Stimulated activated CD8-positive, alpha-beta memory T cell treated with anti-CD3 and anti-CD28 coated beads, Interleukin-12 subunit alpha, Interleukin-12 subunit beta, amount 100 ng/mL, for 24 hours (primary cell): ENCODE measurements at regions not wholly inside any gene's neighbourhood (a gene's known extent, or its start where the extent isn't known, plus 50 kb on each side); places are given as distances from the start of the nearest gene placed in this dataset.

Experiments
- DNase-seq: peaks from one replicate; pipeline ENCODE4 v3.0.0-alpha.2; 2020; ENCODE audit errors: extremely low read depth

- DNase-seq, result no peak
Measured at GRCh38 chr6:6704103-6705060, 115.9 kb downstream of the LY86 start.

- DNase-seq, result no peak
Measured at GRCh38 chr6:6705061-6705425, 116.5 kb downstream of the LY86 start.

DNA sequence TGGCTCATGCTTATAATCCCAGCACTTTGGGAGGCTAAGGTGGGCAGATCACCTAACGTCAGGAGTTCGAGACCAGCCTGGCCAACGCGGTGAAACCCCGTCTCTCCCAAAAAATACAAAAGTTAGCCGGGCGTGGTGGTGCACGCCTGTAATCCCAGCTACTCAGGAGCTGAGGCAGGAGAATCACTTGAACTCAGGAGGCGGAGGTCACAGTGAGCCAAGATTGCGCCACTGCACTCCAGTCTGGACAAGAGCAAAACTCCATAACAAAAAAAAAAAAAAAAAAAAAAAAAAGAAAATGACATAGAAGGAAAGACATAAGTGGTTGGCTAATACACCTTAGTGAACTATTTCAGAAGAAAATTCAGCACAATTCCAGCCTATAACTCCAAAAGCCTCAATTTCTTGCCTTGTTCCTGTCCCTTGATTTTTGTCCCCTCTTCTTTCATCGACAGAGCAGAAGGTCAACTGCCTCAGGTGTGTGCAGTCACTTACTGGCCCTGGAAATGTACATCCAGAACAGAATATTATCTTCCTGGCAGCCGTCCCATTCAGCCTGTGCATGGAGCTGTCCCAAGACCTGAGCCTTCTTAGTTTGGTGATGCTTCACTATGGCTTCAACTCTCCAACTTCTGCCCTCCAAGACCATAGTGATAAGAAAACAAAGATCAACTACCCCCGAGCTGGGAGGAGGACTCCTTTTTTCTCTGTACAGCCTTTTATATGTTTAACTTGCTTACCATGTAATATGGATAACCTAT is 117.6 kb downstream of the LY86 start:
- no peak for DNase-seq

- DNase-seq, result no peak
Measured at GRCh38 chr6:6707143-6707542, 118.6 kb downstream of the LY86 start.

GRCh38 chr6:6709106-6709505 is 120.6 kb downstream of the LY86 start:
- no peak for DNase-seq

DNA sequence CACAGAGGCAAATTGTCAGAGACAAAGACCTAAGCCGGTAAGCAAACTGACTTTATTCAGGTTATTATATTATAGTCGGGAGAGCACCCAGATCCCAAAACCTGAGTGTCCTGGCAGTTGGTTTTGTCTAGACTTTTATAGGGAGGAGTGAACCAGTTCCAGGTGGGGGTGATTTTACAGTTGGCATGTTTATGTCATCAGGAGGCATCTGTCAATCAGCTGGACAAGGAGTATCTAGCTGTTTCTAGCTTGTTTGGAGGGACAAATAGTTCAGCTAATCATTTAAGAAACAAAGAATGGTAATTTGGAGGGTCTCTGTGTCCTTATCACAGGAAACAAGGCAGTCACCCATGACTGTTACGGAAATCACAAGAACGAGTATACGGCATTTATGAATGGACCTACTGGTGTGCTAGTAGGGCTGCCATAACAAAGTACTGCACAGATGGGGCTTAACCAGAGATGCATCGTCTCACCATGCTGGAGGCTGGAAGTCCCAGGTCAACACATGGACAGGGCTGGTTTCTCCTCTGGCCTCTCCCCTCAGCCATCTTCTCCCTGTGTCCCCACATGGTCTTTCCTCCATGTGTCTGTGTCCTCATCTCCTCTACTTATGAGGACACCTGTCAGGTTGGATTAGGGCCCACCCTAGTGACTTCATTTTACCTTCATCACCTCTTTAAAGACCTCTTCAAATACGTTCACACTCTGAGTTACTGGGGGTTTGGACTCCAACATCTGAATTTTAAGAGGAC is 122.7 kb downstream of the LY86 start:
- no peak for DNase-seq

- no peak for DNase-seq
Measured at GRCh38 chr6:6711832-6712448, 123.4 kb downstream of the LY86 start.

DNA sequence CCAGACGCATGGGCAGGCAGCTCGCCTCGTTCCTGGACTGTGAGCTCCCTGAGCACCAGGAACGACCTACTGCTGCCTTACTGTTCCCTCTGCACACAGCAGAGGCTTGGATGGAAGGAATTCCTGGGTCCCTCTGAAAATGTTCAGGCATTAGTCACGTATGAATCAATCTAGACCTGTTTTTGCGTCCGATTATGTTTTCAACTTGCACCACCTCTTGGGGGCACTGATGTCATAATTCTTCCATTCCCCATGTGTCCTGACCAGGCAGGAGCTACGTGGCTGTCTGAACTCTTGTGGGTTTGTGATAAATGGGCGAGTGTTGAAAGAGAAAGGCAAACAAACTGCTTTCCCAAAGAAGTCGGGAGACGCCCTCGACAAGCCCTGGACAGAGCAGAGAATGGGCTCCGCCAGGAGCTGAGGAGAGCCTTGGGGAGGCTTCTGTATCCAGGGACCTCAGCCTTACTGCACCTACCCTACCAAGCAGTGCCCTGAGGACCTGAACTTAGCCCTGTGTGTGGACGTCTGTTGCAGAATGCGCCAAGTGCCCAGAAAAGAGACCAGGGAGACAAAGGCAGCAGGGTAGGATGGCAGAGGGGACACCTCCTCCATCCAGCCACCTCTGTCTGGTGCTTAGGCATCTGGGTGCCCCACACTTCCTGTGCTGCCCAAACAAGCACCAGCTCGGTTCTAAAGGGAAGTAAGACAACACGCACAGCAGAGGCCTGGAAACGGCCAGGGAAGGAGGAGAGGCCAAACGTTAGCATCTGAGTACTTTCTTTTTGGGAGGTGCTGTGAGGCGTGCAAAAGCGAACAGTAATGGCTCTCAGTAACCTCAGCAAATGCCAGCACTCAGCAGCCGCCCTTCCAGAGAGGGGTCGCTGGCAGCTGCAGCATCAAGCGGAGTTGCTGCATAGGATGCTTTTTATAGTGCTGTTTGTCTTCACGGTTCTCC is 124.2 kb downstream of the LY86 start:
- DNase-seq, result no peak

- no peak for DNase-seq
Measured at GRCh38 chr6:6713657-6714056, 125.1 kb downstream of the LY86 start.

DNA sequence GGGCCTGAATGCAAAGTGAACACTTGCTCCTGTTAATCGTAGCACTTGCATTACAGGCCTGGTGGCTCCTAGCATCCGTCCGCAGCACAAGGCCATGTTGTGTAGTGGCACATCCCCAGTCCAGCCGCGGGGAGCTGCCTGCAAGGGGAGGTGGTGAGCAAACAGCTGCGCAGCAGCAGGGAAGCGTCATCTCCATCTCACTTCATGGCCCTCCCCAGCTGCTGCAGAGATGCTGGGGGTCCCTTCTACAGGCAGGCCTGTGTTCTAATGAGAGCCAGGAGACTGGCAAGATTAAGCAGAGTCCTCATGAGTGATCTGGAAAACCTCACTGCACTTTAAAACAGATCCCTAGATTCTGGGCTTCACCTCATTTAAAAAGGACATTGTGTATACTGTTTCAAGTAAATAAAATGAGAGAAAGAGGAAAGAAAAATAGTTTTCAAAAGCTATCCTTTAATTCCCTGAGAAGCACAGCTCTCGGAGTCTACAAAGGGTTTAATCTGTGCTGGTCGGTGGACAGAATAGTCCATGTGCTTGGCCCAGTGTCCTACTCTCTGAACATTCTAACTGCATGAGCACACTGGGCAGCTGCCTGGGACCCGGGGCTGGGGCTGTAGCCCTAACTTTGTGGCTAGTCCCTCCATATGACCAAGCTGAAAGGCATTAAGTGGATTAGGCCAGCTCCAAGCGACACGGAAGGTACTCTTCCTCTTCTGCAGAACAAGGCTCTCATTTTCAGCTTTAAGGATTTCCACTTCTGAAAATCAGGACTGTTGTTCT is 125.8 kb downstream of the LY86 start:
- DNase-seq, result no peak

GRCh38 chr6:6714953-6715352 is 126.4 kb downstream of the LY86 start:
- no peak for DNase-seq

GRCh38 chr6:6715465-6715864 is 126.9 kb downstream of the LY86 start:
- no peak for DNase-seq

DNA sequence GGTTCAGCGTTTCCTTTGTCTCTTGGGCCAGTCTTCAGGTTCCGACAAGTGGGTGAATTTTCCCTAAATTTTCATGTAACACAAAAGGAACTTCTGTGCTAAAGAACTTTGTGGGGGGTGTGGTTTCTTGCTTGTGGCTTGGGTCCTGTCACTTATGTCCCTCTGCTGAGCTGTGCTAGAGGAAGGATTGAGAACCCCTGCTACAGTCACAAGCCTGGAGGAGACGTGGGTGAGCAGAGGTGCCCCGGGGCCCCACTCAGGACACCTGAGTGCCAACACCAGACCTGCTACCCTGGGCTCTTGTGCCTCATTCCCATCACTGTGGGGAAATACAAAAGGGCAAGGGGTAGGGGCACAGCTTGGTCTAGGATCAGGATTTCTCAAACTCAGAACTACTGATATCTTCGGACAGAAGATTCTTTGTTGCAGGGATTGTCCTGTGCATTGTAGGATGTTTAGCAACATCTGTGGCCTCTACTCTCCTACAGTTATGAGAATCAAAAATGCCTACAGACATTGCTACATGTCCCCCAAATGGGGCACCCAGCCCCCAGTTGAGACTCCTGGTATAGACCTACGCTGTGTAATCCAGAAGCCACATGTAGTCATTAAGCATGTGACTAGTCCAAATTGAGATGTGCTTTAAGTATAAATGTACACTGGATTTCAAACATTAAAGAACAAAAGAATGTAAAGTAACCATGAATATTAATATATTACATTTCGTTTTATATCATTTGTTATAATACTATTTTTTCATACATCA is 128.7 kb downstream of the LY86 start:
- DNase-seq, result no peak

- DNase-seq, result no peak
Measured at GRCh38 chr6:6717953-6718352, 129.4 kb downstream of the LY86 start.

- no peak for DNase-seq
Measured at GRCh38 chr6:6721606-6722005, 133.1 kb downstream of the LY86 start.

DNA sequence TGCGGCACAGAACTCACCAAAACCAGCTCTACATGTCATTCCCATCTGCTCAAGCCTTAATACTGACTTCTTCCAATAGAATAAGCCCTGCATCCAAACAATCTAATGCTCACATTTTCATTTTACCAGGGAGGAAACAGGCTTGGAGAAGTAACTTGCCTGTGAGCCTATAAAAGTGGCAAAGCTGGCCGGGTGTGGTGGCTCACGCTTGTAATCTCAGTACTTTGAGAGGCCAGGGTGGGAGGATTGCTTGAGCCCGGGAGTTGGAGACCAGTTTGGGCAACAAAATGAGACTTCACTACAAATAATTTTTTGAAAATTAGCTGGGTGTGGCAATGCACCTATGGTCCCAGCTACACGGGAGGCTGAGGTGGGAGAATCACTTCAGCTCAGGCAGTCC is 133.7 kb downstream of the LY86 start:
- no peak for DNase-seq

DNA sequence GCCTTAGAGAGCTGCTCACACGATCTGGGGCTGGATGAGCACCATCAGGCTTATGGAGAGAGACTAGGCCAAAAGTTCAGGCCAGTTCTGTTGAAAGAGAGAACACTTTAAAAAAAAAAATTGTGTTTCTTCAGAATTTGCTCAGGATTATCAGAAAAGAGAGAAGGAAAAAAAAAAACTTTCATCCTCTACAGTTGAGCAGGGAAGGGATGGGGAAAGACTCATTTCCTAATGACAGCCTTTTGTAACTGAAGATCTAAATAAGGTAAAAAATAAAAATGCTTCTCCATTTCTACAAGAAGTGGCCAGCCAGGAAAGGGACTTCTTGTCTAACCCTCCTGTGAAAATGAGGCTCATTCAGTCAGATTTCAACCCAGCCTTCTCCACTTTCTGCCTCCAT is 134.8 kb downstream of the LY86 start:
- no peak for DNase-seq

GRCh38 chr6:6723921-6724538 is 135.5 kb downstream of the LY86 start:
- no peak for DNase-seq
